ENCODE measurements at regions not wholly inside any gene's neighbourhood (a gene's known extent, or its start where the extent isn't known, plus 50 kb on each side); places are given as distances from the start of the nearest gene placed in this dataset.

GRCh38 chrX:143095321-143095720 lies 69.6 kb downstream of the SPANXN4 start:
- H3K9me2 ChIP-seq (ENCODE audit: insufficient read depth) = no peaks in the 10 kb centered on the region
- DNase-seq (ENCODE audit: low read depth, low spot score) (no peak), ATAC-seq (no peak)
- ChIA-PET RAD21 (ENCODE audit: low non-redundant PET in 1 of 2, low total read pairs in 2 of 2, uncharacterized antibody in 2 of 2, unreplicated experiment in 2 of 2) (no interaction called here), POLR2A (no interaction called here), CTCF (no interaction called here)
- TF ChIP-seq RAD21 (IDR thresholded peaks at IDR 0.05; ENCODE audit: low read depth) (no peak), ZBTB33 (IDR thresholded peaks at IDR 0.05; ENCODE audit: extremely low read depth, insufficient replicate concordance, low read length) (no peak), REST (IDR thresholded peaks at IDR 0.05; ENCODE audit: low read depth) (no peak), ATF3 (IDR thresholded peaks at IDR 0.05) (no peak), JUND (IDR thresholded peaks at IDR 0.05) (no peak), MAX (IDR thresholded peaks at IDR 0.05) (no peak), ELF1 (IDR thresholded peaks at IDR 0.05; ENCODE audit: borderline replicate concordance, low read depth) (no peak), SIN3A (IDR thresholded peaks at IDR 0.05; ENCODE audit: low read depth) (no peak), FOSL1 (IDR thresholded peaks at IDR 0.05; ENCODE audit: low read depth) (no peak), SP1 (IDR thresholded peaks at IDR 0.05; ENCODE audit: low read depth) (no peak), ZFX (IDR thresholded peaks at IDR 0.05) (no peak), POLR2AphosphoS5 (IDR thresholded peaks at IDR 0.05; ENCODE audit: low read depth, low read length) (no peak), SRF (IDR thresholded peaks at IDR 0.05; ENCODE audit: low read depth) (no peak)
- no peaks in the 10 kb centered on the region; a peak in 1 of 4 replicates for H3K9me3 ChIP-seq (ENCODE audit: control insufficient read depth in 1 of 2, insufficient read depth in 1 of 2, low read depth in 1 of 2, low read length in 2 of 2)
- H3K4me1 ChIP-seq (ENCODE audit: control insufficient read depth in 1 of 2, insufficient read depth in 2 of 2, low read length in 2 of 2) = no peaks in the 10 kb centered on the region
- intact Hi-C loops (cut with micrococcal nuclease) = no loop called here
- no peaks in the 10 kb centered on the region for H3K79me2 ChIP-seq (ENCODE audit: insufficient read depth, low read length)
- H3K9ac ChIP-seq (ENCODE audit: low read length) = no peak overlapping the region
- H2AFZ ChIP-seq (ENCODE audit: low read depth, low read length, poor library complexity, severe bottlenecking) = no peak overlapping the region
- H4K20me1 ChIP-seq (ENCODE audit: insufficient read depth) = no peaks in the 10 kb centered on the region
- H3K4me3 ChIP-seq (replicated peaks in 1 of 2; ENCODE audit: low read depth in 1 of 2, low read length in 2 of 2) = no peak overlapping the region
- no peak overlapping the region for H3K27ac ChIP-seq (ENCODE audit: low read depth, low read length)
- no TSS peak for BruUV-seq (replicated peaks)
- H3K4me2 ChIP-seq (ENCODE audit: low read length) = no peak overlapping the region
- no peaks in the 10 kb centered on the region for H3K36me3 ChIP-seq (ENCODE audit: control insufficient read depth in 1 of 2, insufficient read depth in 2 of 2, low read length in 2 of 2)
- no peaks in the 10 kb centered on the region for H3K27me3 ChIP-seq (ENCODE audit: insufficient read depth, low read length)

Data from HCT116 (cell line).